HCT116 (cell line): ENCODE measurements at regions not wholly inside any gene's neighbourhood (a gene's known extent, or its start where the extent isn't known, plus 50 kb on each side); places are given as distances from the start of the nearest gene placed in this dataset.

Source experiments
- ATAC-seq: fragments of 200-7000 bp; cut with Tn5 transposase; 2 replicates; pipeline ENCODE4 v1.9.1; 2020; ENCODE audit warnings: mild to moderate bottlenecking, moderate library complexity
- BruUV-seq: library from RNA; stranded (reverse); fragments of 400-500 nt; replicated peaks from 2 replicates; lab custom pipeline; 2021; lab: Mats Ljungman, UMichigan
- CTCF ChIA-PET: fragments of 300-600 bp; sonication (Branson Sonifier 250); formaldehyde crosslinking; loops from one replicate; lab custom pipeline; 2021; ENCODE audit warnings: antibody characterized with exemption; lab: Charles Lee
- POLR2A ChIA-PET: fragments of 300-600, 350-600 bp; sonication (Branson Sonifier 250); formaldehyde crosslinking; loops from one replicate; lab custom pipeline; 2021; ENCODE audit warnings: antibody characterized with exemption; lab: Charles Lee
- RAD21 ChIA-PET, 2 experiments: fragments of 300-600 bp; sonication (Branson Sonifier 250); formaldehyde crosslinking; loops; one replicate each; lab custom pipeline; 2023; ENCODE audit warnings: low total read pairs in 2 of 2; ENCODE audit not compliant: uncharacterized antibody in 2 of 2, unreplicated experiment in 2 of 2, low non-redundant PET in 1 of 2; lab: Charles Lee
- DNase-seq: peaks from one replicate; pipeline ENCODE4 v3.0.0-alpha.2; 2010; ENCODE audit warnings: low read depth, low spot score
- H2AFZ ChIP-seq: fragments of 200-600 bp; shearing (Covaris generic), sonication (generic); 2 replicates; pipeline ENCODE4 v1.6.1; 2017; ENCODE audit warnings: low read depth, mixed run types, mixed read lengths, antibody characterized with exemption, low read length; ENCODE audit not compliant: poor library complexity, severe bottlenecking
- H3K27ac ChIP-seq: 2 replicates; pipeline ENCODE4 v1.5.1; 2012; ENCODE audit warnings: low read depth, low read length
- H3K27me3 ChIP-seq: fragments of 200-600 bp; sonication (generic); 2 replicates; pipeline ENCODE4 v1.6.1; 2016; ENCODE audit warnings: mixed run types, low read length, mixed read lengths; ENCODE audit not compliant: insufficient read depth
- H3K36me3 ChIP-seq, 2 experiments: fragments of 200-500 bp in 1 of 2; fragments of 200-600 bp in 1 of 2; sonication (Bioruptor generic) in 1 of 2; sonication (generic) in 1 of 2; 2 replicates each; pipeline versions ENCODE4 v1.5.1 to v1.6.1; 2014 to 2016; ENCODE audit warnings: low read length in 2 of 2, inconsistent platforms in 1 of 2, mixed read lengths in 1 of 2, mixed run types in 1 of 2; ENCODE audit not compliant: insufficient read depth in 2 of 2, control insufficient read depth in 1 of 2
- H3K4me1 ChIP-seq, 2 experiments: fragments of 200-600 bp in 1 of 2; sonication (generic) in 1 of 2; 2 replicates each; pipeline versions ENCODE4 v1.5.1 to v1.6.1; 2012 to 2017; ENCODE audit warnings: low read length in 2 of 2, inconsistent platforms in 1 of 2, mild to moderate bottlenecking in 1 of 2, mixed read lengths in 1 of 2, mixed run types in 1 of 2, moderate library complexity in 1 of 2; ENCODE audit not compliant: insufficient read depth in 2 of 2, control insufficient read depth in 1 of 2
- H3K4me2 ChIP-seq: fragments of 200-600 bp; sonication (generic); 2 replicates; pipeline ENCODE4 v1.6.1; 2017; ENCODE audit warnings: mixed run types, low read length, mixed read lengths
- H3K4me3 ChIP-seq, 2 experiments: fragments of 200-600 bp in 1 of 2; sonication (generic) in 1 of 2; replicated peaks in 1 of 2; 2 replicates each; pipeline ENCODE4 v1.5.1; 2011 to 2016; ENCODE audit warnings: low read length in 2 of 2, control low read depth in 1 of 2, low read depth in 1 of 2, mild to moderate bottlenecking in 1 of 2, mixed read lengths in 1 of 2, mixed run types in 1 of 2
- H3K79me2 ChIP-seq: fragments of 200-600 bp; sonication (generic); 2 replicates; pipeline ENCODE4 v1.6.1; 2017; ENCODE audit warnings: mild to moderate bottlenecking, mixed run types, low read length, moderate library complexity, mixed read lengths; ENCODE audit not compliant: insufficient read depth
- H3K9ac ChIP-seq: fragments of 200-600 bp; sonication (generic); 2 replicates; pipeline ENCODE4 v1.6.1; 2016; ENCODE audit warnings: low read length, mixed read lengths
- H3K9me2 ChIP-seq: fragments of 200-600 bp; sonication (generic), shearing (Covaris generic); 2 replicates; pipeline ENCODE4 v1.6.1; 2017; ENCODE audit warnings: mixed run types, mild to moderate bottlenecking, moderate library complexity; ENCODE audit not compliant: insufficient read depth
- H3K9me3 ChIP-seq, 2 experiments: fragments of 200-500 bp in 1 of 2; fragments of 200-600 bp in 1 of 2; sonication (Bioruptor generic) in 1 of 2; sonication (generic) in 1 of 2; 2 replicates each; pipeline ENCODE4 v1.6.1; 2014 to 2017; ENCODE audit warnings: low read length in 2 of 2, mixed read lengths in 2 of 2, inconsistent platforms in 1 of 2, low read depth in 1 of 2, mild to moderate bottlenecking in 1 of 2, mixed run types in 1 of 2, moderate library complexity in 1 of 2; ENCODE audit not compliant: control insufficient read depth in 1 of 2, insufficient read depth in 1 of 2
- H4K20me1 ChIP-seq: fragments of 200-600 bp; sonication (generic), shearing (Covaris generic); 2 replicates; pipeline ENCODE4 v1.6.1; 2017; ENCODE audit warnings: mixed run types, mild to moderate bottlenecking, moderate library complexity; ENCODE audit not compliant: insufficient read depth
- ATF3 ChIP-seq: IDR thresholded peaks from 2 replicates; pipeline ENCODE4 v1.6.1; 2012
- CBX3 ChIP-seq: IDR thresholded peaks from 2 replicates; pipeline ENCODE4 v1.6.1; 2012; ENCODE audit warnings: low read depth
- CEBPB ChIP-seq: IDR thresholded peaks from 2 replicates; pipeline ENCODE4 v1.6.1; 2012; ENCODE audit warnings: low read depth
- CTCF ChIP-seq, 3 experiments: fragments of 200-600 bp in 1 of 3; sonication (generic) in 1 of 3; IDR thresholded peaks in 2 of 3; conservative IDR thresholded peaks in 1 of 3; 2 replicates each; pipeline ENCODE4 v1.5.1; 2012 to 2017; ENCODE audit warnings: low read depth in 2 of 3, low read length in 2 of 3, antibody characterized with exemption in 1 of 3, borderline replicate concordance in 1 of 3, control low read depth in 1 of 3, mild to moderate bottlenecking in 1 of 3, mixed read lengths in 1 of 3, mixed run types in 1 of 3, moderate library complexity in 1 of 3; ENCODE audit not compliant: insufficient read depth in 1 of 3
- ELF1 ChIP-seq: IDR thresholded peaks from 2 replicates; pipeline ENCODE4 v1.6.1; 2012; ENCODE audit warnings: low read depth, borderline replicate concordance
- EZH2 ChIP-seq: fragments of 200-600 bp; sonication (generic); IDR thresholded peaks from 2 replicates; pipeline ENCODE4 v1.6.1; 2017; ENCODE audit warnings: antibody characterized with exemption, mixed run types
- EZH2phosphoT487 ChIP-seq: fragments of 200-600 bp; IDR thresholded peaks from 2 replicates; pipeline ENCODE4 v1.6.1; 2018; ENCODE audit warnings: antibody characterized with exemption, borderline replicate concordance
- MAX ChIP-seq: IDR thresholded peaks from 2 replicates; pipeline ENCODE4 v1.6.1; 2012
- POLR2A ChIP-seq: IDR thresholded peaks from 2 replicates; pipeline ENCODE4 v1.7.0; 2011; ENCODE audit warnings: borderline replicate concordance; ENCODE audit not compliant: insufficient read depth, insufficient read length; ENCODE audit errors: extremely low read depth
- RAD21 ChIP-seq: IDR thresholded peaks from 2 replicates; pipeline ENCODE4 v1.6.1; 2012; ENCODE audit warnings: low read depth, mild to moderate bottlenecking
- REST ChIP-seq: IDR thresholded peaks from 2 replicates; pipeline ENCODE4 v1.6.1; 2012; ENCODE audit warnings: low read depth
- SIN3A ChIP-seq: IDR thresholded peaks from 2 replicates; pipeline ENCODE4 v1.6.1; 2012; ENCODE audit warnings: low read depth
- SP1 ChIP-seq: IDR thresholded peaks from 2 replicates; pipeline ENCODE4 v1.6.1; 2012; ENCODE audit warnings: low read depth
- SRF ChIP-seq: IDR thresholded peaks from 2 replicates; pipeline ENCODE4 v1.6.1; 2012; ENCODE audit warnings: low read depth
- TCF7L2 ChIP-seq: IDR thresholded peaks from 2 replicates; pipeline ENCODE4 v1.7.0; 2011; ENCODE audit warnings: borderline replicate concordance, inconsistent platforms; ENCODE audit not compliant: insufficient read depth, insufficient read length; ENCODE audit errors: extremely low read depth
- YY1 ChIP-seq: IDR thresholded peaks from 2 replicates; pipeline ENCODE4 v1.6.1; 2011; ENCODE audit warnings: low read length, low read depth, moderate library complexity, mild to moderate bottlenecking; ENCODE audit not compliant: insufficient replicate concordance; ENCODE audit errors: extremely low read depth
- ZFX ChIP-seq: fragments of 450-650 bp; IDR thresholded peaks from 2 replicates; pipeline ENCODE4 v1.6.1; 2017
- intact Hi-C: fragments of 100-400 bp; cut with micrococcal nuclease; formaldehyde crosslinking; loops from 2 replicates; pipeline ENCODE4 v1.10.0; 2022

DNA sequence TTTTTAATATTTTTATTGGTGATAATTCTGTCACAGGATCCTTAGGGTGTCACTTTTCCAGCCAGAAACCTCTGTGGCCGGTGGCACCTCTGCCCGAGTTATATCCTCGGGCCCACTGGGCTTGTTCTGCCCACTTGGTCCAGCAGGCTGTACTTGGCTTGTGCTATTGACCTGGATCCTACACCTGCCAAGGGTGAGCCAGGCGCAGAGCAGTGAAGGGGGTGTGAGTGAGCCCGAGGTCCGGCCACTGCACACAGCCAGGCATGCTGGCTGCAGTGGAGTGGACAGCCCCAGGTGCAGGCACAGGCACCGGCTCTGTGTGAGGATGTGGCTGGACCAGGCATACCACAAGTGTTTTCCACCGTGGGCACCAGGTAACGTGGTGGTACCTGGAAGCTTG is 54.7 kb upstream of the NUDT6 start:
- POLR2A ChIA-PET = no interaction called here
- no peak overlapping the region for H3K9ac ChIP-seq
- DNase-seq (no peak), ATAC-seq (no peak)
- CTCF ChIA-PET = interaction anchor here (0.6 kb wide), 1 partner anchor 220 kb away, joined by 3 read pairs; no protein-coding TSS in a partner anchor
- no peak overlapping the region for H2AFZ ChIP-seq
- intact Hi-C loops = no loop called here
- no peak overlapping the region for H3K27ac ChIP-seq
- no peaks in the 10 kb centered on the region for H4K20me1 ChIP-seq
- peaks cover 8% of the 10 kb centered on the region; the same call in 1 of the 2 replicates for H3K79me2 ChIP-seq
- no peaks in the 10 kb centered on the region for H3K4me1 ChIP-seq
- no peak overlapping the region for H3K4me2 ChIP-seq
- no peaks in the 10 kb centered on the region for H3K9me2 ChIP-seq
- H3K9me3 ChIP-seq = peaks cover 10 to 20% of the 10 kb centered on the region in 2 experiments; a peak in 3 of 4 replicates
- H3K36me3 ChIP-seq = peaks cover 0 to 34% of the 10 kb centered on the region in 2 experiments; a peak in 1 of 4 replicates
- H3K27me3 ChIP-seq = no peaks in the 10 kb centered on the region
- no TSS peak for BruUV-seq
- RAD21 ChIA-PET = no interaction called here
- TF ChIP-seq ATF3 = no peak
- TF ChIP-seq CEBPB = no peak
- TF ChIP-seq RAD21 = no peak
- TF ChIP-seq CBX3 = no peak
- no peak for TF ChIP-seq MAX
- no peak for TF ChIP-seq ZFX
- TF ChIP-seq EZH2phosphoT487 = no peak
- TF ChIP-seq SIN3A = no peak
- TF ChIP-seq YY1 = no peak
- no peak for TF ChIP-seq CTCF (IDR thresholded peaks at IDR 0.05 in 2 of 3, conservative IDR thresholded peaks at IDR 0.05 in 1 of 3; ENCODE audit: borderline replicate concordance in 1 of 3, insufficient read depth in 1 of 3, low read depth in 2 of 3, low read length in 2 of 3)
- TF ChIP-seq SRF = no peak
- TF ChIP-seq TCF7L2 = no peak
- TF ChIP-seq POLR2A = no peak
- TF ChIP-seq EZH2 = no peak
- TF ChIP-seq REST = no peak
- no peak for TF ChIP-seq SP1
- TF ChIP-seq ELF1 = no peak
- H3K4me3 ChIP-seq = no peak overlapping the region
